Sigmoid colon (tissue), 6 donors: ENCODE measurements at regions not wholly inside any gene's neighbourhood (a gene's known extent, or its start where the extent isn't known, plus 50 kb on each side); places are given as distances from the start of the nearest gene placed in this dataset.
"Not testable (repeated sequence)": the region's sequence is repeated elsewhere in the genome, so short reads cannot be mapped to it uniquely, and the experiment has no call there.

Experiments
- DNase-seq: peaks from one replicate; pipeline ENCODE4 v3.0.0-alpha.2; 2019
- H3K27ac ChIP-seq, 4 donors: fragments of 200-600 bp; sonication (generic); one replicate each; pipeline ENCODE4 v1.5.1; 2016 to 2019; ENCODE audit warnings: mild to moderate bottlenecking in 1 of 4
- H3K27me3 ChIP-seq, 3 donors: fragments of 200-600 bp; sonication (generic); one replicate each; pipeline ENCODE4 v1.5.1; 2019; ENCODE audit warnings: mild to moderate bottlenecking in 1 of 3
- H3K36me3 ChIP-seq, 4 donors: fragments of 200-600 bp; sonication (generic); one replicate each; pipeline ENCODE4 v1.5.1; 2016 to 2019
- H3K4me1 ChIP-seq, 4 donors: fragments of 200-600 bp; sonication (generic); one replicate each; pipeline ENCODE4 v1.5.1; 2017 to 2019
- H3K4me3 ChIP-seq, 4 donors: fragments of 200-600 bp; sonication (generic); one replicate each; pipeline ENCODE4 v1.5.1; 2017 to 2019; ENCODE audit warnings: mild to moderate bottlenecking in 2 of 4, moderate library complexity in 1 of 4
- H3K9me3 ChIP-seq, 4 donors: fragments of 200-600 bp in 3 of 4; sonication (generic) in 3 of 4; one replicate each; pipeline versions ENCODE4 v1.5.1 to v1.6.1; 2013 to 2019
- CTCF ChIP-seq, 4 experiments: fragments of 450-650 bp in 3 of 4; fragments of 200-600 bp in 1 of 4; IDR thresholded peaks; one replicate each; pipeline ENCODE4 v1.5.1; 2016 to 2019; ENCODE audit warnings: antibody characterized with exemption in 4 of 4, mild to moderate bottlenecking in 3 of 4, moderate library complexity in 2 of 4
- EP300 ChIP-seq, 4 donors: sonication (generic); formaldehyde crosslinking; IDR thresholded peaks; one replicate each; pipeline ENCODE4 v1.6.1; 2017; ENCODE audit warnings: antibody characterized with exemption in 4 of 4
- POLR2A ChIP-seq, 2 donors: fragments of 450-650 bp; IDR thresholded peaks; one replicate each; pipeline ENCODE4 v1.6.1; 2016; ENCODE audit warnings: antibody characterized with exemption in 2 of 2, mild to moderate bottlenecking in 2 of 2, moderate library complexity in 2 of 2
- POLR2AphosphoS5 ChIP-seq, 4 donors: sonication (generic); formaldehyde crosslinking; IDR thresholded peaks; one replicate each; pipeline ENCODE4 v1.6.1; 2017; ENCODE audit warnings: antibody characterized with exemption in 4 of 4
- WGBS, 2 donors: extraction: QIAGEN DNeasy Blood & Tissue Kit; methylation state at CpG; one replicate each; pipeline ENCODE4 v1.1.7; 2013; 5-methylcytosine and 5-hydroxymethylcytosine counted together
- intact Hi-C: fragments of 100-400 bp; cut with DNase I; formaldehyde crosslinking; loops from one replicate; pipeline ENCODE4 v1.15.1; 2023
- donor health status: healthy with polysubstance abuse.
- donor health status: healthy.

- intact Hi-C loops = no loop called here
- no peaks in the 10 kb centered on the region for H3K27me3 ChIP-seq
- 38 to 77% methylated on average over 9 of the region's 9 CpGs for WGBS, 2 donors
- peak; percentile 80 for DNase-seq
- H3K4me3 ChIP-seq = peak overlapping the region in 1 of 4 donors; percentile 11
- H3K9me3 ChIP-seq = no peaks in the 10 kb centered on the region
- H3K36me3 ChIP-seq = no peaks in the 10 kb centered on the region
- peaks cover 0 to 7% (median 0%) of the 10 kb centered on the region in 4 donors for H3K4me1 ChIP-seq
- TF ChIP-seq EP300 (IDR thresholded peaks at IDR 0.05) (peak in 1 of 4 donors; percentile 39), CTCF (IDR thresholded peaks at IDR 0.05) (no peak), POLR2AphosphoS5 (IDR thresholded peaks at IDR 0.05) (peak in 3 of 4 donors; percentile 55 to 62 (median 57)), POLR2A (IDR thresholded peaks at IDR 0.05) (no peak)
- peak overlapping the region in 3 of 4 donors; percentile 45 to 55 (median 46) for H3K27ac ChIP-seq
Observed at GRCh38 chr3:153221748-153222162, 59.7 kb downstream of the RAP2B start.

DNA sequence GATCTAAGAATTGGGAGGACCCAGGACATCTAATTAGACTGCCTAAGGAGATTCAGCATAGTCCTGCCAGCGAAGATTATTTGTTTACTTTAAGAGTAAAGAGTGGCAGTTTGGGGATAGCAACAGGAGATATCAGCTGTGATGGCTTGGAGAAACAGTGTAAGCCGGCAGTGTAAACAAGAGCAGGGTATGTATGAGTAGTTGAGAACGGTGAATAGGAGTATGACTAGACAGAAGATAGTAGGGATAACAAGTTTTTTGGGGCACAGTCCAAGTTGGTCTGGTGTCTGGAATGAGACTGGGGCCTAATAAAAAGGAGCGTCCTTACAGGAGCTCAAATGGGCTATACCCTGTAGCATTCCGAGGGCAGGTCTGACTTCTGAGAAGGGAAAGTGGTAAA lies 64.9 kb downstream of the RAP2B start:
- H3K27ac ChIP-seq, H3K27me3 ChIP-seq, H3K9me3 ChIP-seq, H3K4me1 ChIP-seq, H3K36me3 ChIP-seq, H3K4me3 ChIP-seq, intact Hi-C loops, DNase-seq: not testable (repeated sequence)
- WGBS, 2 donors = 69 to 77% methylated on average over 5 of the region's 5 CpGs

GRCh38 chr3:153230427-153230826 lies 68.4 kb downstream of the RAP2B start:
- DNase-seq, H3K27me3 ChIP-seq, H3K27ac ChIP-seq, intact Hi-C loops, H3K4me3 ChIP-seq, H3K36me3 ChIP-seq, H3K9me3 ChIP-seq: not testable (repeated sequence)
- 53 to 73% methylated on average over 8 of the region's 8 CpGs for WGBS, 2 donors
- peaks cover 0 to 12% (median 3%) of the 10 kb centered on the region in 4 donors for H3K4me1 ChIP-seq

- WGBS, 2 donors = 75 to 88% methylated on average over 3 of the region's 3 CpGs
- H3K36me3 ChIP-seq, H3K27me3 ChIP-seq, intact Hi-C loops, H3K4me3 ChIP-seq, H3K27ac ChIP-seq, H3K9me3 ChIP-seq, DNase-seq: not testable (repeated sequence)
- H3K4me1 ChIP-seq = peaks cover 0 to 12% (median 3%) of the 10 kb centered on the region in 4 donors
Observed at GRCh38 chr3:153231245-153231644, 69.2 kb downstream of the RAP2B start.

GRCh38 chr3:153232050-153232752 lies 70.2 kb downstream of the RAP2B start:
- H3K9me3 ChIP-seq, H3K27me3 ChIP-seq, DNase-seq, intact Hi-C loops, H3K4me3 ChIP-seq, H3K36me3 ChIP-seq, H3K27ac ChIP-seq: not testable (repeated sequence)
- WGBS, 2 donors = 84 to 91% methylated on average over 11 of the region's 11 CpGs
- H3K4me1 ChIP-seq = peaks cover 0 to 12% (median 3%) of the 10 kb centered on the region in 4 donors

DNA sequence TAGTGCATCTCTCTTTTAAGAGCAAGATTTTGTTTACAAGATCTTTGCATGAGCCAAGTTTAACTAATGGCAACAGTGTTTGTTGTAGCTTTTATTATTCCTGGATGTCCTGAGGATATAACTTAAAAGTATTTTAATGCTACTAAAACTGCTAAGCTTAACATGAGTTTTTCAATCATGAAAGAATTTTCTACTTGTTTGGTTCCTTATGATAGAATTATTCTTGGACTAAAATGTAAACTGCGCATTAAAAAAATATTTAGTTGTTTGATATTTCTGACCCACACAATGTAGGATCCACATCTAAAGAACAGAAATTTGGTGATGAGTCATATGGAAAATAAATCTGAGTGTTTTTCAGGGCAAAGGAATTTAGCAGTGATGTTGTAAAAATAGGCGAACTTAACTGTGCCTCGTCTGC lies 70.8 kb downstream of the RAP2B start:
- H3K36me3 ChIP-seq = no peaks in the 10 kb centered on the region
- TF ChIP-seq POLR2A (IDR thresholded peaks at IDR 0.05) (no peak), CTCF (IDR thresholded peaks at IDR 0.05) (no peak), POLR2AphosphoS5 (IDR thresholded peaks at IDR 0.05) (no peak), EP300 (IDR thresholded peaks at IDR 0.05) (no peak)
- no peak overlapping the region for H3K4me3 ChIP-seq
- intact Hi-C loops = no loop called here
- peaks cover 0 to 12% (median 3%) of the 10 kb centered on the region in 4 donors for H3K4me1 ChIP-seq
- no peak for DNase-seq
- no peaks in the 10 kb centered on the region for H3K27me3 ChIP-seq
- 77 to 81% methylated on average over 3 of the region's 3 CpGs for WGBS, 2 donors
- H3K27ac ChIP-seq = peak overlapping the region in 1 of 4 donors; percentile 10
- no peaks in the 10 kb centered on the region for H3K9me3 ChIP-seq

- no peak for DNase-seq
- Histone ChIP-seq H3K4me3 (no peak overlapping the region), H3K9me3 (no peaks in the 10 kb centered on the region), H3K4me1 (peaks cover 0 to 12% (median 3%) of the 10 kb centered on the region in 4 donors), H3K36me3 (no peaks in the 10 kb centered on the region), H3K27ac (no peak overlapping the region), H3K27me3 (no peaks in the 10 kb centered on the region)
- TF ChIP-seq EP300 (IDR thresholded peaks at IDR 0.05) (no peak), POLR2A (IDR thresholded peaks at IDR 0.05) (no peak), CTCF (IDR thresholded peaks at IDR 0.05) (no peak), POLR2AphosphoS5 (IDR thresholded peaks at IDR 0.05) (no peak)
- intact Hi-C loops = no loop called here
Observed at GRCh38 chr3:153233986-153234385, 72.0 kb downstream of the RAP2B start.
